GM12878 (cell line): ENCODE measurements at regions not wholly inside any gene's neighbourhood (a gene's known extent, or its start where the extent isn't known, plus 50 kb on each side); places are given as distances from the start of the nearest gene placed in this dataset.

Experiments
- ATAC-seq: fragments of 200-7000 bp; cut with Tn5 transposase; 3 replicates; pipeline ENCODE4 v1.9.1; 2020; ENCODE audit warnings: mild to moderate bottlenecking, moderate library complexity
- BruUV-seq: library from RNA; stranded (reverse); fragments of 400-500 nt; replicated peaks from 2 replicates; lab custom pipeline; 2021; lab: Mats Ljungman, UMichigan
- CTCF ChIA-PET: fragments of 300-600 bp; sonication (Branson Sonifier 250); formaldehyde crosslinking; extraction: SDS; loops from one replicate; lab custom pipeline; 2021; ENCODE audit warnings: inconsistent platforms; lab: Yijun Ruan, JAX
- POLR2A ChIA-PET: fragments of 350-600 bp; formaldehyde crosslinking; extraction: SDS; loops from one replicate; lab custom pipeline; 2021; ENCODE audit warnings: inconsistent platforms; lab: Charles Lee
- RAD21 ChIA-PET: fragments of 300-600 bp; sonication (Branson Sonifier 250); formaldehyde crosslinking; loops from one replicate; lab custom pipeline; 2023; ENCODE audit warnings: antibody characterized with exemption; ENCODE audit not compliant: unreplicated experiment; lab: Charles Lee
- SMC1A ChIA-PET: fragments of 300-600 bp; sonication (Branson Sonifier 250); formaldehyde crosslinking; loops from one replicate; lab custom pipeline; 2023; ENCODE audit not compliant: unreplicated experiment, uncharacterized antibody; lab: Charles Lee
- DNase-seq: peaks from one replicate; pipeline ENCODE4 v3.0.0-alpha.2; 2011; ENCODE audit warnings: low read depth, low spot score
- FAIRE-seq: peaks from 3 replicates; lab custom pipeline; 2011; peaks lifted over from hg19 to GRCh38; lab: Jason Lieb, UNC
- H2AFZ ChIP-seq: 2 replicates; pipeline ENCODE4 v1.6.0; 2011; ENCODE audit warnings: low read depth, low read length, control low read depth; ENCODE audit not compliant: control insufficient read depth
- H3K27ac ChIP-seq: 2 replicates; pipeline ENCODE4 v1.5.1; 2011; ENCODE audit warnings: control low read depth; ENCODE audit not compliant: control insufficient read depth, insufficient read depth
- H3K27me3 ChIP-seq, 2 experiments: replicated peaks in 1 of 2; 2 replicates each; pipeline versions ENCODE4 v1.6.0 to v1.6.1; 2011; ENCODE audit warnings: low read length in 1 of 2; ENCODE audit not compliant: control insufficient read depth in 2 of 2, insufficient read depth in 2 of 2
- H3K36me3 ChIP-seq, 2 experiments: 2 replicates each; pipeline ENCODE4 v1.5.1; 2011; ENCODE audit warnings: low read length in 1 of 2; ENCODE audit not compliant: control insufficient read depth in 2 of 2, insufficient read depth in 2 of 2
- H3K4me1 ChIP-seq: 2 replicates; pipeline ENCODE4 v1.6.1; 2011; ENCODE audit warnings: mild to moderate bottlenecking, low read length, moderate library complexity, mixed read lengths; ENCODE audit not compliant: control insufficient read depth, insufficient read depth
- H3K4me2 ChIP-seq: 2 replicates; pipeline ENCODE4 v1.6.0; 2011; ENCODE audit warnings: control low read depth; ENCODE audit not compliant: control insufficient read depth, insufficient read depth
- H3K4me3 ChIP-seq: fragments of 200-600 bp; sonication (generic); 2 replicates; pipeline ENCODE4 v1.5.1; 2016
- H3K79me2 ChIP-seq: 2 replicates; pipeline ENCODE4 v1.6.0; 2011; ENCODE audit warnings: low read length; ENCODE audit not compliant: control insufficient read depth, insufficient read depth
- H3K9ac ChIP-seq: 2 replicates; pipeline ENCODE4 v1.8.0; 2011; ENCODE audit warnings: low read length, control low read depth, mixed read lengths; ENCODE audit not compliant: control insufficient read depth, insufficient read depth
- H3K9me3 ChIP-seq: replicated peaks from 3 replicates; pipeline ENCODE4 v1.5.1; 2011; ENCODE audit warnings: mild to moderate bottlenecking, low read length; ENCODE audit not compliant: control insufficient read depth, insufficient read depth
- H4K20me1 ChIP-seq: 2 replicates; pipeline ENCODE4 v1.6.0; 2011; ENCODE audit not compliant: control insufficient read depth, insufficient read depth
- BACH1 ChIP-seq: fragments of 450-650 bp; IDR thresholded peaks from 2 replicates; pipeline ENCODE4 v1.6.1; 2017; ENCODE audit warnings: mild to moderate bottlenecking, borderline replicate concordance
- BCL11A ChIP-seq: IDR thresholded peaks from 2 replicates; pipeline ENCODE4 v1.6.1; 2011; ENCODE audit warnings: low read depth, low read length
- BMI1 ChIP-seq: fragments of 450-650 bp; IDR thresholded peaks from 2 replicates; pipeline ENCODE4 v1.6.1; 2016; ENCODE audit warnings: mild to moderate bottlenecking, moderate library complexity, borderline replicate concordance
- EGR1 ChIP-seq, 2 experiments: IDR thresholded peaks; 1 replicate in 1 of 2; 2 replicates in 1 of 2; pipeline ENCODE4 v1.6.1; 2011 to 2012; ENCODE audit warnings: low read depth in 2 of 2, low read length in 2 of 2, borderline replicate concordance in 1 of 2, mild to moderate bottlenecking in 1 of 2, moderate library complexity in 1 of 2
- EZH2 ChIP-seq: IDR thresholded peaks from 2 replicates; pipeline ENCODE4 v1.6.1; 2012; ENCODE audit warnings: low read depth, mild to moderate bottlenecking, control low read depth, inconsistent platforms, low read length, borderline replicate concordance; ENCODE audit not compliant: control insufficient read depth
- FOXK2 ChIP-seq: fragments of 450-650 bp; IDR thresholded peaks from 2 replicates; pipeline ENCODE4 v1.6.1; 2017; ENCODE audit warnings: mild to moderate bottlenecking, moderate library complexity
- IKZF1 ChIP-seq: fragments of 450-650 bp; conservative IDR thresholded peaks from 2 replicates; pipeline ENCODE4 v1.6.1; 2017; ENCODE audit warnings: antibody characterized with exemption, mild to moderate bottlenecking
- MTA3 ChIP-seq: IDR thresholded peaks from 2 replicates; pipeline ENCODE4 v1.6.1; 2012; ENCODE audit warnings: low read length, inconsistent platforms, borderline replicate concordance
- MXI1 ChIP-seq: fragments of 150-350 bp; IDR thresholded peaks from 2 replicates; pipeline ENCODE4 v1.6.1; 2011; ENCODE audit warnings: low read depth, mild to moderate bottlenecking, inconsistent platforms, low read length, improper control_type of control experiment
- MYB ChIP-seq: fragments of 150-350 bp; IDR thresholded peaks from 2 replicates; pipeline ENCODE4 v1.6.1; 2014; ENCODE audit warnings: mild to moderate bottlenecking, low read depth, low read length, borderline replicate concordance
- PAX5 ChIP-seq: IDR thresholded peaks from 2 replicates; pipeline ENCODE4 v1.6.1; 2011; ENCODE audit warnings: low read depth, low read length, borderline replicate concordance
- RB1 ChIP-seq: fragments of 450-650 bp; formaldehyde crosslinking; IDR thresholded peaks from 2 replicates; pipeline ENCODE4 v1.6.1; 2017; ENCODE audit warnings: mild to moderate bottlenecking, borderline replicate concordance
- SREBF2 ChIP-seq: IDR thresholded peaks from 2 replicates; pipeline ENCODE4 v1.6.1; 2012; ENCODE audit warnings: mild to moderate bottlenecking, low read length
- SUPT20H ChIP-seq: IDR thresholded peaks from 2 replicates; pipeline ENCODE4 v1.6.1; 2011; ENCODE audit warnings: low read depth, mild to moderate bottlenecking, low read length, moderate library complexity, borderline replicate concordance; ENCODE audit not compliant: control insufficient read depth
- ZBED1 ChIP-seq: IDR thresholded peaks from 2 replicates; pipeline ENCODE4 v1.6.1; 2016; ENCODE audit warnings: borderline replicate concordance
- ZNF274 ChIP-seq: IDR thresholded peaks from one replicate; pipeline ENCODE4 v1.8.0; 2011; ENCODE audit not compliant: insufficient read length, insufficient read depth
- WGBS: methylation state at CpG from one replicate; pipeline ENCODE4 v1.1.6; 2016; ENCODE audit warnings: low lambda C conversion rate; ENCODE audit not compliant: insufficient replicate concordance, insufficient coverage; ENCODE audit errors: missing lambda C conversion rate; 5-methylcytosine and 5-hydroxymethylcytosine counted together
- in situ Hi-C: fragments of 300-500 bp; cut with MboI; formaldehyde crosslinking; loops from 9 replicates; pipeline ENCODE4 v1.14.3; 2018; ENCODE audit warnings: mixed read lengths
- intact Hi-C: fragments of 100-400 bp; cut with micrococcal nuclease; formaldehyde crosslinking; loops from one replicate; pipeline ENCODE4 v1.14.2; 2022; ENCODE audit not compliant: unreplicated experiment
- TF ChIP-seq, protein P1 (sequence below): fragments of 450-650 bp; IDR thresholded peaks from 2 replicates; pipeline ENCODE4 v1.6.1; 2016; ENCODE audit warnings: mild to moderate bottlenecking
- TF ChIP-seq, protein P2 (sequence below): IDR thresholded peaks from 2 replicates; pipeline ENCODE4 v1.6.1; 2012; ENCODE audit warnings: low read length, inconsistent platforms

DNA sequence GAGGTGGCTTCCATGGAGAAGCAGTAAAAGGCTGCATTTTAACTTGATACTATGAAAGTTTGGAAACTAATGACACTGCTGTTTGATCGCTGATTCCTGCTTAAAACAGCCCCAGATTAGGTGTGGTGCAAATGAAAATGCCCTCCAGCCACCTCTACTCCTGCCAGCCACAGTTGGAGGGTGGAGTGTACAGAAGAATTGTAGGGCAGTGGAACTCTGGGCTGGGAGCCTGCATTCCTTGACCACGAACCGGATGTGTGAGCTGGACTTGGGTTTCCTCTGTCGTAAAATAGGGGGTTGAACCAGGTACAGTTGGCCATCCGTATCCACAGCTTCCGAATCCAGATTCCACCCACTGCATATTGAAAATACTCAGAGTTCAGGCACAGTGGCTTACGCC, 84.6 kb upstream of the RFX8 start (continued):
- no peak for TF ChIP-seq PAX5
- no peak for TF ChIP-seq MYB
- no peak for TF ChIP-seq EGR1 (IDR thresholded peaks at IDR 0.05; ENCODE audit: borderline replicate concordance in 1 of 2, low read depth in 2 of 2, low read length in 2 of 2)
- TF ChIP-seq, protein P1, sequence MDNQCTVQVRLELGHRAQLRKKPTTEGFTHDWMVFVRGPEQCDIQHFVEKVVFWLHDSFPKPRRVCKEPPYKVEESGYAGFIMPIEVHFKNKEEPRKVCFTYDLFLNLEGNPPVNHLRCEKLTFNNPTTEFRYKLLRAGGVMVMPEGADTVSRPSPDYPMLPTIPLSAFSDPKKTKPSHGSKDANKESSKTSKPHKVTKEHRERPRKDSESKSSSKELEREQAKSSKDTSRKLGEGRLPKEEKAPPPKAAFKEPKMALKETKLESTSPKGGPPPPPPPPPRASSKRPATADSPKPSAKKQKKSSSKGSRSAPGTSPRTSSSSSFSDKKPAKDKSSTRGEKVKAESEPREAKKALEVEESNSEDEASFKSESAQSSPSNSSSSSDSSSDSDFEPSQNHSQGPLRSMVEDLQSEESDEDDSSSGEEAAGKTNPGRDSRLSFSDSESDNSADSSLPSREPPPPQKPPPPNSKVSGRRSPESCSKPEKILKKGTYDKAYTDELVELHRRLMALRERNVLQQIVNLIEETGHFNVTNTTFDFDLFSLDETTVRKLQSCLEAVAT = no peak
- no peak for TF ChIP-seq IKZF1
- TF ChIP-seq MTA3 = no peak
- TF ChIP-seq SREBF2 = no peak
- TF ChIP-seq SUPT20H = no peak
- TF ChIP-seq BMI1 = no peak

DNA sequence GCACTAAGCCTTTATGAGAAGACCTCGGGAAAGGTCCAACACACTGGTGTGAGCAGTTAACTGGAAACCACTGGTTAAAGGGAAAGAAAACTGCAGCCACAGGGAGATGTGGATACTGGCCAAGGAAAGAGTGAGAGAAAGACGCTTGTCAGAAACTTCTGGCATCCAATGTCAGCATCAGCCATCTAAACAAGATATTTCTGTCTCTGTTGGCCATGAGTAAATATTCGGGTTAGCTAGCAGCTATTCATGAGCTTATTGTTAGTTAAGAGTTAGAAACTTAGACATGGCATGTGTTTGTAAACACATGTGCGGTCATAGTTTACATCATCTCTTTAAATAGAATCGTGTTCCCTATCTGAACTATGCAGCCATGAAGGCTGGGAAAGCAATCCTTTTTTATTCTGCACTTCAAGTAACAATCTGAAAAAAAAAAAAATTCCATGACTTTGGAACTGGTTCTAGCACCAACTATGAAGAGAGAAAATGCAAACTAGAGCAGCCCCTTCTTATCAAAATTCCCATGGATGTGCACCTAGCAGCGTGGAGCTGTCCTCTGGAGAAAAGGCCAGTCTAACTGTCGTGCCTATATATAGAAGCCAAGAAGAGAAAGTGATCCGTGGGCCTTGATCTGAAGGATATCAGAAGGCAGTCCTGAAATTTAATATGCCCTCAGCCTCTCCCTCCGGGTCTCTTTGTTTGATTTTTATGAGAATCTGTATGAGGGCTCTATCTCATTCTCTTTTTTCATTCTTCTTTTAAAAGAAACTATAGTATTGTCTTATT, 84.0 kb upstream of the RFX8 start:
- no peak overlapping the region for H2AFZ ChIP-seq
- H4K20me1 ChIP-seq = no peaks in the 10 kb centered on the region
- DNase-seq (no peak), ATAC-seq (no peak), FAIRE-seq (no peak)
- no peaks in the 10 kb centered on the region for H3K9me3 ChIP-seq
- no peaks in the 10 kb centered on the region for H3K36me3 ChIP-seq
- H3K27me3 ChIP-seq = no peaks in the 10 kb centered on the region; a peak in 2 of 4 replicates
- no peak overlapping the region for H3K4me3 ChIP-seq
- TF ChIP-seq RB1 (no peak), EGR1 (IDR thresholded peaks at IDR 0.05; ENCODE audit: borderline replicate concordance in 1 of 2, low read depth in 2 of 2, low read length in 2 of 2) (no peak), MXI1 (no peak), ZBED1 (no peak), FOXK2 (no peak), EZH2 (no peak), ZNF274 (no peak), PAX5 (no peak), BACH1 (no peak), BCL11A (no peak)
- TF ChIP-seq, protein P2, sequence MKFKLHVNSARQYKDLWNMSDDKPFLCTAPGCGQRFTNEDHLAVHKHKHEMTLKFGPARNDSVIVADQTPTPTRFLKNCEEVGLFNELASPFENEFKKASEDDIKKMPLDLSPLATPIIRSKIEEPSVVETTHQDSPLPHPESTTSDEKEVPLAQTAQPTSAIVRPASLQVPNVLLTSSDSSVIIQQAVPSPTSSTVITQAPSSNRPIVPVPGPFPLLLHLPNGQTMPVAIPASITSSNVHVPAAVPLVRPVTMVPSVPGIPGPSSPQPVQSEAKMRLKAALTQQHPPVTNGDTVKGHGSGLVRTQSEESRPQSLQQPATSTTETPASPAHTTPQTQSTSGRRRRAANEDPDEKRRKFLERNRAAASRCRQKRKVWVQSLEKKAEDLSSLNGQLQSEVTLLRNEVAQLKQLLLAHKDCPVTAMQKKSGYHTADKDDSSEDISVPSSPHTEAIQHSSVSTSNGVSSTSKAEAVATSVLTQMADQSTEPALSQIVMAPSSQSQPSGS = no peak
- intact Hi-C loops (no loop called here), in situ Hi-C loops (no loop called here)
- H3K4me2 ChIP-seq = no peak overlapping the region
- CTCF ChIA-PET = no interaction called here
- SMC1A ChIA-PET = no interaction called here
- POLR2A ChIA-PET = no interaction called here
- WGBS = 20% methylated on average over 9 of the region's 9 CpGs
- RAD21 ChIA-PET = no interaction called here
- H3K9ac ChIP-seq = no peak overlapping the region
- H3K79me2 ChIP-seq = no peaks in the 10 kb centered on the region
- no TSS peak for BruUV-seq
- H3K4me1 ChIP-seq = no peaks in the 10 kb centered on the region
- H3K27ac ChIP-seq = no peak overlapping the region
